Gastroesophageal sphincter (tissue), 4 donors: ENCODE measurements at regions not wholly inside any gene's neighbourhood (a gene's known extent, or its start where the extent isn't known, plus 50 kb on each side); places are given as distances from the start of the nearest gene placed in this dataset.

ENCODE experiments used
- ATAC-seq: fragments of 150-250 bp; one replicate; pipeline ENCODE4 v1.9.1; 2016; ENCODE audit warnings: mild to moderate bottlenecking, moderate library complexity
- H3K27ac ChIP-seq, 4 donors: fragments of 200-600 bp; sonication (generic) in 3 of 4; 1 replicate in 3 of 4; 2 replicates in 1 of 4; pipeline ENCODE4 v1.5.1; 2016 to 2019
- H3K27me3 ChIP-seq: fragments of 200-600 bp; sonication (generic); one replicate; pipeline ENCODE4 v1.5.1; 2019
- H3K36me3 ChIP-seq, 2 donors: fragments of 200-600 bp; sonication (generic); one replicate each; pipeline ENCODE4 v1.5.1; 2019; ENCODE audit warnings: control low read depth in 1 of 2
- H3K4me1 ChIP-seq, 3 donors: fragments of 200-600 bp; sonication (generic); 1 replicate in 2 of 3; 2 replicates in 1 of 3; pipeline ENCODE4 v1.5.1; 2016 to 2019; ENCODE audit warnings: control low read depth in 2 of 3
- H3K4me3 ChIP-seq, 2 donors: fragments of 200-600 bp; sonication (generic); one replicate each; pipeline ENCODE4 v1.5.1; 2019; ENCODE audit warnings: mild to moderate bottlenecking in 1 of 2, moderate library complexity in 1 of 2
- H3K9me3 ChIP-seq, 3 donors: fragments of 200-600 bp; sonication (generic); one replicate each; pipeline ENCODE4 v1.5.1; 2017 to 2019; ENCODE audit warnings: control low read depth in 2 of 3
- EP300 ChIP-seq: sonication (generic); formaldehyde crosslinking; IDR thresholded peaks from one replicate; pipeline ENCODE4 v1.6.1; 2017; ENCODE audit warnings: antibody characterized with exemption, mild to moderate bottlenecking
- POLR2A ChIP-seq, 2 donors: fragments of 450-650 bp; IDR thresholded peaks; one replicate each; pipeline ENCODE4 v1.6.1; 2017; ENCODE audit warnings: antibody characterized with exemption in 2 of 2, mild to moderate bottlenecking in 2 of 2, moderate library complexity in 1 of 2
- POLR2AphosphoS5 ChIP-seq: sonication (generic); formaldehyde crosslinking; IDR thresholded peaks from one replicate; pipeline ENCODE4 v1.6.1; 2017; ENCODE audit warnings: antibody characterized with exemption
- WGBS, 2 donors: methylation state at CpG; one replicate each; pipeline ENCODE4 v1.1.5; 2018; ENCODE audit warnings: low coverage in 1 of 2; 5-methylcytosine and 5-hydroxymethylcytosine counted together
- TF ChIP-seq, protein P1 (sequence below), 4 experiments: fragments of 200-600 bp in 2 of 4; fragments of 450-650 bp in 2 of 4; sonication (generic) in 1 of 4; IDR thresholded peaks; one replicate each; pipeline ENCODE4 v1.5.1; 2017 to 2019; ENCODE audit warnings: antibody characterized with exemption in 4 of 4, mild to moderate bottlenecking in 2 of 4, moderate library complexity in 2 of 4

DNA sequence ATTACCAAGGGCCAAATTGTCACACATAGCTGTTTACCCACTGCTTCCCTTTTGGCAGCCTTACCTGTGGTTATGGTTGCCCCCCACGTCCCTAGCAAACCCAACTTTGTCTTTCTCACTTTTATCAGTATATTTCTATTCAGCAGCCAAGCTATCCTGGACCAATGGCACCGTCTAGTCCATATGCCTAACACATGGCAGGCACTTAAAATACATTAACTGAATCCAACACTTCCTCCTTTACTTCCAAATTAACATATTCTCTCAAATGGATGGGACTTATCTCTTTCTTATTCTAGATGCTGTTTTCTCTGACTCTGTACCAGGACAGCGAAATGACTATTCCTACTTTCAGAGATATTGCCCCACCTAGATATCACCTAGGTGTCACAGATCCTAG lies 50.9 kb upstream of the SLC44A1 start:
- Histone ChIP-seq H3K27me3 (no peaks in the 10 kb centered on the region), H3K4me1 (no peaks in the 10 kb centered on the region), H3K27ac (no peak overlapping the region), H3K36me3 (no peaks in the 10 kb centered on the region), H3K9me3 (no peaks in the 10 kb centered on the region), H3K4me3 (no peak overlapping the region)
- no peak for ATAC-seq
- TF ChIP-seq POLR2AphosphoS5: no peak
- TF ChIP-seq EP300: no peak
- TF ChIP-seq, protein P1, sequence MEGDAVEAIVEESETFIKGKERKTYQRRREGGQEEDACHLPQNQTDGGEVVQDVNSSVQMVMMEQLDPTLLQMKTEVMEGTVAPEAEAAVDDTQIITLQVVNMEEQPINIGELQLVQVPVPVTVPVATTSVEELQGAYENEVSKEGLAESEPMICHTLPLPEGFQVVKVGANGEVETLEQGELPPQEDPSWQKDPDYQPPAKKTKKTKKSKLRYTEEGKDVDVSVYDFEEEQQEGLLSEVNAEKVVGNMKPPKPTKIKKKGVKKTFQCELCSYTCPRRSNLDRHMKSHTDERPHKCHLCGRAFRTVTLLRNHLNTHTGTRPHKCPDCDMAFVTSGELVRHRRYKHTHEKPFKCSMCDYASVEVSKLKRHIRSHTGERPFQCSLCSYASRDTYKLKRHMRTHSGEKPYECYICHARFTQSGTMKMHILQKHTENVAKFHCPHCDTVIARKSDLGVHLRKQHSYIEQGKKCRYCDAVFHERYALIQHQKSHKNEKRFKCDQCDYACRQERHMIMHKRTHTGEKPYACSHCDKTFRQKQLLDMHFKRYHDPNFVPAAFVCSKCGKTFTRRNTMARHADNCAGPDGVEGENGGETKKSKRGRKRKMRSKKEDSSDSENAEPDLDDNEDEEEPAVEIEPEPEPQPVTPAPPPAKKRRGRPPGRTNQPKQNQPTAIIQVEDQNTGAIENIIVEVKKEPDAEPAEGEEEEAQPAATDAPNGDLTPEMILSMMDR (IDR thresholded peaks at IDR 0.05): no peak
- TF ChIP-seq POLR2A (IDR thresholded peaks at IDR 0.05): no peak
- 70 to 75% methylated on average over 2 to 3 of the region's 3 CpGs for WGBS, 2 donors

DNA sequence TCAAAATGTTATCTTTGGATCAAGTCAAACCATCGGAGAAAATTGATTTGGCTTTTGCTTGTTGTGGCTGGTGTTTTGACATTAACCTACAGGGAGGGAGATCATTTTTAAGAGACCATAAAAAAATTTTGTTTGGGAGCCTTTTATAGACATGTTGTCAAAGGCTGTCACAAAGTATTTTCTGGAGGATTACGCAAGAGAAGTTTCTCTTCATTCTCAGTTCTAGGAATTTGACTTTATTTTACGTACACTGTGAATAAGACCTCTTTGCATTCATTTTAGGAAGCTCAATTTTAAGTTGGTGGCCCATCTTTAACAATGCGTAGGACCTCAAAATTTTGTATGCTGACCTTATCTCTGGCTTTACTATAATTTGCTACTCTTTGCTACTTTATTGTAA lies 50.2 kb upstream of the SLC44A1 start:
- no peak for ATAC-seq
- no peaks in the 10 kb centered on the region for H3K4me1 ChIP-seq
- H3K27ac ChIP-seq: no peak overlapping the region
- H3K36me3 ChIP-seq: no peaks in the 10 kb centered on the region
- H3K27me3 ChIP-seq: no peaks in the 10 kb centered on the region
- no peak overlapping the region for H3K4me3 ChIP-seq
- WGBS, 2 donors: 75 to 87% methylated on average over 4 of the region's 4 CpGs
- H3K9me3 ChIP-seq: no peaks in the 10 kb centered on the region
- no peak for TF ChIP-seq EP300
